GM12878 (cell line): ENCODE measurements at regions not wholly inside any gene's neighbourhood (a gene's known extent, or its start where the extent isn't known, plus 50 kb on each side); places are given as distances from the start of the nearest gene placed in this dataset.

Experiments used
- ATAC-seq: fragments of 200-7000 bp; cut with Tn5 transposase; 3 replicates; pipeline ENCODE4 v1.9.1; 2020; ENCODE audit warnings: mild to moderate bottlenecking, moderate library complexity
- BruUV-seq: library from RNA; stranded (reverse); fragments of 400-500 nt; replicated peaks from 2 replicates; lab custom pipeline; 2021; lab: Mats Ljungman, UMichigan
- CTCF ChIA-PET: fragments of 300-600 bp; sonication (Branson Sonifier 250); formaldehyde crosslinking; extraction: SDS; loops from one replicate; lab custom pipeline; 2021; ENCODE audit warnings: inconsistent platforms; lab: Yijun Ruan, JAX
- POLR2A ChIA-PET: fragments of 350-600 bp; formaldehyde crosslinking; extraction: SDS; loops from one replicate; lab custom pipeline; 2021; ENCODE audit warnings: inconsistent platforms; lab: Charles Lee
- RAD21 ChIA-PET: fragments of 300-600 bp; sonication (Branson Sonifier 250); formaldehyde crosslinking; loops from one replicate; lab custom pipeline; 2023; ENCODE audit warnings: antibody characterized with exemption; ENCODE audit not compliant: unreplicated experiment; lab: Charles Lee
- SMC1A ChIA-PET: fragments of 300-600 bp; sonication (Branson Sonifier 250); formaldehyde crosslinking; loops from one replicate; lab custom pipeline; 2023; ENCODE audit not compliant: unreplicated experiment, uncharacterized antibody; lab: Charles Lee
- DNase-seq: peaks from one replicate; pipeline ENCODE4 v3.0.0-alpha.2; 2011; ENCODE audit warnings: low read depth, low spot score
- FAIRE-seq: peaks from 3 replicates; lab custom pipeline; 2011; peaks lifted over from hg19 to GRCh38; lab: Jason Lieb, UNC
- H2AFZ ChIP-seq: 2 replicates; pipeline ENCODE4 v1.6.0; 2011; ENCODE audit warnings: low read depth, low read length, control low read depth; ENCODE audit not compliant: control insufficient read depth
- H3K27ac ChIP-seq: 2 replicates; pipeline ENCODE4 v1.5.1; 2011; ENCODE audit warnings: control low read depth; ENCODE audit not compliant: control insufficient read depth, insufficient read depth
- H3K27me3 ChIP-seq, 2 experiments: replicated peaks in 1 of 2; 2 replicates each; pipeline versions ENCODE4 v1.6.0 to v1.6.1; 2011; ENCODE audit warnings: low read length in 1 of 2; ENCODE audit not compliant: control insufficient read depth in 2 of 2, insufficient read depth in 2 of 2
- H3K36me3 ChIP-seq, 2 experiments: 2 replicates each; pipeline ENCODE4 v1.5.1; 2011; ENCODE audit warnings: low read length in 1 of 2; ENCODE audit not compliant: control insufficient read depth in 2 of 2, insufficient read depth in 2 of 2
- H3K4me1 ChIP-seq: 2 replicates; pipeline ENCODE4 v1.6.1; 2011; ENCODE audit warnings: mild to moderate bottlenecking, low read length, moderate library complexity, mixed read lengths; ENCODE audit not compliant: control insufficient read depth, insufficient read depth
- H3K4me2 ChIP-seq: 2 replicates; pipeline ENCODE4 v1.6.0; 2011; ENCODE audit warnings: control low read depth; ENCODE audit not compliant: control insufficient read depth, insufficient read depth
- H3K4me3 ChIP-seq: fragments of 200-600 bp; sonication (generic); 2 replicates; pipeline ENCODE4 v1.5.1; 2016
- H3K79me2 ChIP-seq: 2 replicates; pipeline ENCODE4 v1.6.0; 2011; ENCODE audit warnings: low read length; ENCODE audit not compliant: control insufficient read depth, insufficient read depth
- H3K9ac ChIP-seq: 2 replicates; pipeline ENCODE4 v1.8.0; 2011; ENCODE audit warnings: low read length, control low read depth, mixed read lengths; ENCODE audit not compliant: control insufficient read depth, insufficient read depth
- H3K9me3 ChIP-seq: replicated peaks from 3 replicates; pipeline ENCODE4 v1.5.1; 2011; ENCODE audit warnings: mild to moderate bottlenecking, low read length; ENCODE audit not compliant: control insufficient read depth, insufficient read depth
- H4K20me1 ChIP-seq: 2 replicates; pipeline ENCODE4 v1.6.0; 2011; ENCODE audit not compliant: control insufficient read depth, insufficient read depth
- EGR1 ChIP-seq, 2 experiments: IDR thresholded peaks; 1 replicate in 1 of 2; 2 replicates in 1 of 2; pipeline ENCODE4 v1.6.1; 2011 to 2012; ENCODE audit warnings: low read depth in 2 of 2, low read length in 2 of 2, borderline replicate concordance in 1 of 2, mild to moderate bottlenecking in 1 of 2, moderate library complexity in 1 of 2
- NR2C1 ChIP-seq: fragments of 450-650 bp; IDR thresholded peaks from 2 replicates; pipeline ENCODE4 v1.6.1; 2017; ENCODE audit warnings: antibody characterized with exemption, mild to moderate bottlenecking, moderate library complexity
- RAD51 ChIP-seq: fragments of 450-650 bp; IDR thresholded peaks from 2 replicates; pipeline ENCODE4 v1.6.1; 2016; ENCODE audit warnings: moderate library complexity, mild to moderate bottlenecking, inconsistent platforms
- ZNF24 ChIP-seq: fragments of 450-650 bp; IDR thresholded peaks from 2 replicates; pipeline ENCODE4 v1.6.1; 2017; ENCODE audit warnings: antibody characterized with exemption, mild to moderate bottlenecking
- WGBS: methylation state at CpG from one replicate; pipeline ENCODE4 v1.1.6; 2016; ENCODE audit warnings: low lambda C conversion rate; ENCODE audit not compliant: insufficient replicate concordance, insufficient coverage; ENCODE audit errors: missing lambda C conversion rate; 5-methylcytosine and 5-hydroxymethylcytosine counted together
- in situ Hi-C: fragments of 300-500 bp; cut with MboI; formaldehyde crosslinking; loops from 9 replicates; pipeline ENCODE4 v1.14.3; 2018; ENCODE audit warnings: mixed read lengths
- intact Hi-C: fragments of 100-400 bp; cut with micrococcal nuclease; formaldehyde crosslinking; loops from one replicate; pipeline ENCODE4 v1.14.2; 2022; ENCODE audit not compliant: unreplicated experiment
- TF ChIP-seq, protein P1 (sequence below): fragments of 450-650 bp; formaldehyde crosslinking; IDR thresholded peaks from 2 replicates; pipeline ENCODE4 v1.5.0; 2022; ENCODE audit warnings: mild to moderate bottlenecking, missing genetic modification characterization
- TF ChIP-seq, protein P2 (sequence below): fragments of 450-650 bp; formaldehyde crosslinking; IDR thresholded peaks from 2 replicates; pipeline ENCODE4 v1.4.0; 2020; ENCODE audit warnings: mild to moderate bottlenecking, moderate library complexity
- TF ChIP-seq, protein P3 (sequence below): fragments of 450-650 bp; formaldehyde crosslinking; IDR thresholded peaks from 2 replicates; pipeline ENCODE4 v1.4.0; 2022; ENCODE audit warnings: mild to moderate bottlenecking, moderate library complexity

DNA sequence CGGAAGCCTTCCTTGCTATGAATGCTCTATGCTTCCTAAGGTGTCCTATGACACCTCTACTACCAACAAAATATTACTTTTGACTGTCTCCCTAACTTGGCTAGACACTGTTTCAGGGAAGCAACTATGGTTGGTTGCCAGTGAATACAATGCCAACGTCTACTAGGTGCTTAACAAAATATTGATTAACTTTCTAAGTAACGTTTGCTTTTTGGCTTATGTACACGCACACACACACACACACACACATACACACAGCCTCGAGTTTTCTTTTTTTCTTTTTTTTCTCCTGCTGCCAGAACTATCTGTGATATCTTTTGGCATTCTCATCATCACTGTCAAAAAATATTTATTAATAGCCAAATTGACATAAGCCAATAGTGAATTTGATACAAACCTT is 864.0 kb downstream of the PLA2G4A start (continued):
- TF ChIP-seq, protein P1, sequence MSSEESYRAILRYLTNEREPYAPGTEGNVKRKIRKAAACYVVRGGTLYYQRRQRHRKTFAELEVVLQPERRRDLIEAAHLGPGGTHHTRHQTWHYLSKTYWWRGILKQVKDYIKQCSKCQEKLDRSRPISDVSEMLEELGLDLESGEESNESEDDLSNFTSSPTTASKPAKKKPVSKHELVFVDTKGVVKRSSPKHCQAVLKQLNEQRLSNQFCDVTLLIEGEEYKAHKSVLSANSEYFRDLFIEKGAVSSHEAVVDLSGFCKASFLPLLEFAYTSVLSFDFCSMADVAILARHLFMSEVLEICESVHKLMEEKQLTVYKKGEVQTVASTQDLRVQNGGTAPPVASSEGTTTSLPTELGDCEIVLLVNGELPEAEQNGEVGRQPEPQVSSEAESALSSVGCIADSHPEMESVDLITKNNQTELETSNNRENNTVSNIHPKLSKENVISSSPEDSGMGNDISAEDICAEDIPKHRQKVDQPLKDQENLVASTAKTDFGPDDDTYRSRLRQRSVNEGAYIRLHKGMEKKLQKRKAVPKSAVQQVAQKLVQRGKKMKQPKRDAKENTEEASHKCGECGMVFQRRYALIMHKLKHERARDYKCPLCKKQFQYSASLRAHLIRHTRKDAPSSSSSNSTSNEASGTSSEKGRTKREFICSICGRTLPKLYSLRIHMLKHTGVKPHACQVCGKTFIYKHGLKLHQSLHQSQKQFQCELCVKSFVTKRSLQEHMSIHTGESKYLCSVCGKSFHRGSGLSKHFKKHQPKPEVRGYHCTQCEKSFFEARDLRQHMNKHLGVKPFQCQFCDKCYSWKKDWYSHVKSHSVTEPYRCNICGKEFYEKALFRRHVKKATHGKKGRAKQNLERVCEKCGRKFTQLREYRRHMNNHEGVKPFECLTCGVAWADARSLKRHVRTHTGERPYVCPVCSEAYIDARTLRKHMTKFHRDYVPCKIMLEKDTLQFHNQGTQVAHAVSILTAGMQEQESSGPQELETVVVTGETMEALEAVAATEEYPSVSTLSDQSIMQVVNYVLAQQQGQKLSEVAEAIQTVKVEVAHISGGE (CRISPR knock-in tag): no peak
- TF ChIP-seq, protein P2, sequence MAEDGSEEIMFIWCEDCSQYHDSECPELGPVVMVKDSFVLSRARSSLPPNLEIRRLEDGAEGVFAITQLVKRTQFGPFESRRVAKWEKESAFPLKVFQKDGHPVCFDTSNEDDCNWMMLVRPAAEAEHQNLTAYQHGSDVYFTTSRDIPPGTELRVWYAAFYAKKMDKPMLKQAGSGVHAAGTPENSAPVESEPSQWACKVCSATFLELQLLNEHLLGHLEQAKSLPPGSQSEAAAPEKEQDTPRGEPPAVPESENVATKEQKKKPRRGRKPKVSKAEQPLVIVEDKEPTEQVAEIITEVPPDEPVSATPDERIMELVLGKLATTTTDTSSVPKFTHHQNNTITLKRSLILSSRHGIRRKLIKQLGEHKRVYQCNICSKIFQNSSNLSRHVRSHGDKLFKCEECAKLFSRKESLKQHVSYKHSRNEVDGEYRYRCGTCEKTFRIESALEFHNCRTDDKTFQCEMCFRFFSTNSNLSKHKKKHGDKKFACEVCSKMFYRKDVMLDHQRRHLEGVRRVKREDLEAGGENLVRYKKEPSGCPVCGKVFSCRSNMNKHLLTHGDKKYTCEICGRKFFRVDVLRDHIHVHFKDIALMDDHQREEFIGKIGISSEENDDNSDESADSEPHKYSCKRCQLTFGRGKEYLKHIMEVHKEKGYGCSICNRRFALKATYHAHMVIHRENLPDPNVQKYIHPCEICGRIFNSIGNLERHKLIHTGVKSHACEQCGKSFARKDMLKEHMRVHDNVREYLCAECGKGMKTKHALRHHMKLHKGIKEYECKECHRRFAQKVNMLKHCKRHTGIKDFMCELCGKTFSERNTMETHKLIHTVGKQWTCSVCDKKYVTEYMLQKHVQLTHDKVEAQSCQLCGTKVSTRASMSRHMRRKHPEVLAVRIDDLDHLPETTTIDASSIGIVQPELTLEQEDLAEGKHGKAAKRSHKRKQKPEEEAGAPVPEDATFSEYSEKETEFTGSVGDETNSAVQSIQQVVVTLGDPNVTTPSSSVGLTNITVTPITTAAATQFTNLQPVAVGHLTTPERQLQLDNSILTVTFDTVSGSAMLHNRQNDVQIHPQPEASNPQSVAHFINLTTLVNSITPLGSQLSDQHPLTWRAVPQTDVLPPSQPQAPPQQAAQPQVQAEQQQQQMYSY (CRISPR knock-in tag): no peak
- TF ChIP-seq EGR1 (IDR thresholded peaks at IDR 0.05; ENCODE audit: borderline replicate concordance in 1 of 2, low read depth in 2 of 2, low read length in 2 of 2) (no peak), RAD51 (no peak)

DNA sequence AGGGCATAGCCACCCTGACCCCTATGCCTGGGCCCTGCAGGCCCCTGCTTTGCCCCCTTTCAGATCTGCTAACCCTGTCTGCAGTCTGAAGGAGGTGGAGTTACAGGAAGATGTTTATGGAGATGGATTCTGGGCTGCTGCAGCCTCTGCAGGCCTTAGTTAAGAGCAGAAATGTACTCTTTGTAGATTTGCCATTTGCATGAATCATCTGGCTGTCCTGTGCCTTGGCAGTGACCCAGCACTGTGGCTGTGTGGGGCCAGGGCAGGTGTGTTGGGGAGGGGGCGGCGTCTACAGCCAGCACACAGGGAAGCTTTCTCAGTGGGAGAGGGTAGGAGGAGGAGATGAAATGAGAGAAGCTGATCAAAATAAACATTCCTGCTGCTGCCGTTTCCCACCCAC is 867.3 kb downstream of the PLA2G4A start:
- DNase-seq (no peak), FAIRE-seq (no peak), ATAC-seq (no peak)
- H3K9ac ChIP-seq: no peak overlapping the region
- no peak overlapping the region for H2AFZ ChIP-seq
- in situ Hi-C loops: no loop called here
- no peak overlapping the region for H3K4me3 ChIP-seq
- TF ChIP-seq, protein P3, sequence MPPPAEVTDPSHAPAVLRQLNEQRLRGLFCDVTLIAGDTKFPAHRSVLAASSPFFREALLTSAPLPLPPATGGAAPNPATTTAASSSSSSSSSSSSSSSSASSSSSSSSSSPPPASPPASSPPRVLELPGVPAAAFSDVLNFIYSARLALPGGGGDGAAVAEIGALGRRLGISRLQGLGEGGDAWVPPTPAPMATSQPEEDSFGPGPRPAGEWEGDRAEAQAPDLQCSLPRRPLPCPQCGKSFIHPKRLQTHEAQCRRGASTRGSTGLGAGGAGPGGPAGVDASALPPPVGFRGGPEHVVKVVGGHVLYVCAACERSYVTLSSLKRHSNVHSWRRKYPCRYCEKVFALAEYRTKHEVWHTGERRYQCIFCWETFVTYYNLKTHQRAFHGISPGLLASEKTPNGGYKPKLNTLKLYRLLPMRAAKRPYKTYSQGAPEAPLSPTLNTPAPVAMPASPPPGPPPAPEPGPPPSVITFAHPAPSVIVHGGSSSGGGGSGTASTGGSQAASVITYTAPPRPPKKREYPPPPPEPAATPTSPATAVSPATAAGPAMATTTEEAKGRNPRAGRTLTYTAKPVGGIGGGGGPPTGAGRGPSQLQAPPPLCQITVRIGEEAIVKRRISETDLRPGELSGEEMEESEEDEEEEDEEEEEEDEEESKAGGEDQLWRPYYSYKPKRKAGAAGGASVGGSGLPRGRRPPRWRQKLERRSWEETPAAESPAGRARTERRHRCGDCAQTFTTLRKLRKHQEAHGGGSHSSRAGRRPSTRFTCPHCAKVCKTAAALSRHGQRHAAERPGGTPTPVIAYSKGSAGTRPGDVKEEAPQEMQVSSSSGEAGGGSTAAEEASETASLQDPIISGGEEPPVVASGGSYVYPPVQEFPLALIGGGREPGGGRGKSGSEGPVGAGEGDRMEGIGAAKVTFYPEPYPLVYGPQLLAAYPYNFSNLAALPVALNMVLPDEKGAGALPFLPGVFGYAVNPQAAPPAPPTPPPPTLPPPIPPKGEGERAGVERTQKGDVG (CRISPR knock-in tag): no peak
- TF ChIP-seq NR2C1: no peak
- no peak for TF ChIP-seq ZNF24
- intact Hi-C loops: no loop called here
- no TSS peak for BruUV-seq
- no peak overlapping the region for H3K27ac ChIP-seq
- WGBS: 20% methylated on average over 3 of the region's 3 CpGs
- no peaks in the 10 kb centered on the region for H3K36me3 ChIP-seq
- ChIA-PET RAD21 (no interaction called here), POLR2A (no interaction called here), CTCF (interaction anchor here (1.5 kb wide), 1 partner anchor 10 kb away, joined by 6 read pairs; no protein-coding TSS in a partner anchor), SMC1A (no interaction called here)
- no peaks in the 10 kb centered on the region for H3K27me3 ChIP-seq
- H3K4me2 ChIP-seq: no peak overlapping the region
- H3K9me3 ChIP-seq: no peaks in the 10 kb centered on the region
- no peaks in the 10 kb centered on the region for H4K20me1 ChIP-seq
- H3K4me1 ChIP-seq: no peaks in the 10 kb centered on the region
- H3K79me2 ChIP-seq: no peaks in the 10 kb centered on the region
